Mesenchymal stem cell (in vitro differentiated cells and primary cell): ENCODE measurements at regions not wholly inside any gene's neighbourhood (a gene's known extent, or its start where the extent isn't known, plus 50 kb on each side); places are given as distances from the start of the nearest gene placed in this dataset.
A peak's percentile ranks its signal among the peaks of the same experiment; 100 is the strongest.

ENCODE experiments used
- DNase-seq: peaks from one replicate; pipeline ENCODE4 v3.0.0-alpha.2; 2013
- H2AFZ ChIP-seq: one replicate; pipeline ENCODE4 v1.6.1; 2013; ENCODE audit warnings: low read depth, mild to moderate bottlenecking, control low read depth, inconsistent platforms, low read length, moderate library complexity
- H2AK5ac ChIP-seq: 2 replicates; pipeline ENCODE4 v1.6.1; 2013; ENCODE audit warnings: low read length, moderate library complexity, mild to moderate bottlenecking, inconsistent platforms; ENCODE audit not compliant: severe bottlenecking
- H2BK120ac ChIP-seq: one replicate; pipeline ENCODE4 v1.6.1; 2013; ENCODE audit warnings: low read depth, mild to moderate bottlenecking, inconsistent platforms, low read length, moderate library complexity
- H2BK12ac ChIP-seq, 2 experiments: one replicate each; pipeline ENCODE4 v1.6.1; 2013; ENCODE audit warnings: inconsistent platforms in 2 of 2, low read length in 2 of 2, mild to moderate bottlenecking in 2 of 2, moderate library complexity in 2 of 2, control low read depth in 1 of 2
- H2BK15ac ChIP-seq: one replicate; pipeline ENCODE4 v1.6.1; 2013; ENCODE audit warnings: mild to moderate bottlenecking, low read depth, inconsistent platforms; ENCODE audit not compliant: poor library complexity, severe bottlenecking
- H2BK5ac ChIP-seq: 2 replicates; pipeline ENCODE4 v1.6.1; 2013; ENCODE audit warnings: low read depth, mild to moderate bottlenecking, low read length, control low read depth, inconsistent platforms; ENCODE audit not compliant: poor library complexity, severe bottlenecking
- H3K14ac ChIP-seq, 2 experiments: one replicate each; pipeline ENCODE4 v1.6.1; 2013; ENCODE audit warnings: inconsistent platforms in 2 of 2, low read length in 2 of 2, control low read depth in 1 of 2, mild to moderate bottlenecking in 1 of 2, moderate library complexity in 1 of 2
- H3K18ac ChIP-seq, 2 experiments: one replicate each; pipeline ENCODE4 v1.6.1; 2013; ENCODE audit warnings: inconsistent platforms in 2 of 2, low read length in 2 of 2, control low read depth in 1 of 2, low read depth in 1 of 2, mild to moderate bottlenecking in 1 of 2
- H3K23ac ChIP-seq, 2 experiments: one replicate each; pipeline ENCODE4 v1.6.1; 2013; ENCODE audit warnings: inconsistent platforms in 2 of 2, low read length in 2 of 2, mild to moderate bottlenecking in 2 of 2, moderate library complexity in 2 of 2, control low read depth in 1 of 2
- H3K27ac ChIP-seq: 2 replicates; pipeline ENCODE4 v1.5.1; 2013; ENCODE audit warnings: mild to moderate bottlenecking, moderate library complexity, low read length, control low read depth, inconsistent platforms; ENCODE audit not compliant: poor library complexity, severe bottlenecking
- H3K27me3 ChIP-seq, 2 experiments: 2 replicates each; pipeline versions ENCODE4 v1.6.1 to v1.7.0; 2013; ENCODE audit warnings: low read length in 2 of 2, mild to moderate bottlenecking in 2 of 2, moderate library complexity in 2 of 2, control low read depth in 1 of 2, inconsistent platforms in 1 of 2; ENCODE audit not compliant: control insufficient read depth in 1 of 2, insufficient read depth in 1 of 2
- H3K36me3 ChIP-seq, 2 experiments: 2 replicates each; pipeline versions ENCODE4 v1.6.1 to v1.7.0; 2013; ENCODE audit warnings: low read length in 2 of 2, control low read depth in 1 of 2, inconsistent platforms in 1 of 2, low read depth in 1 of 2, mild to moderate bottlenecking in 1 of 2; ENCODE audit not compliant: insufficient read depth in 2 of 2, control insufficient read depth in 1 of 2
- H3K4ac ChIP-seq, 2 experiments: one replicate each; pipeline ENCODE4 v1.6.1; 2013; ENCODE audit warnings: inconsistent platforms in 2 of 2, low read length in 2 of 2, mild to moderate bottlenecking in 2 of 2, moderate library complexity in 2 of 2, control low read depth in 1 of 2, low read depth in 1 of 2
- H3K4me1 ChIP-seq: 2 replicates; pipeline ENCODE4 v1.6.1; 2013; ENCODE audit warnings: low read depth, low read length, control low read depth; ENCODE audit not compliant: control insufficient read depth, insufficient read depth
- H3K4me2 ChIP-seq: 2 replicates; pipeline ENCODE4 v1.6.1; 2013; ENCODE audit warnings: low read length, mild to moderate bottlenecking, inconsistent platforms; ENCODE audit not compliant: poor library complexity, severe bottlenecking
- H3K4me3 ChIP-seq, 2 experiments: 2 replicates each; pipeline versions ENCODE4 v1.5.1 to v1.7.0; 2013; ENCODE audit warnings: low read length in 2 of 2, mild to moderate bottlenecking in 2 of 2, control low read depth in 1 of 2, low read depth in 1 of 2; ENCODE audit not compliant: insufficient read depth in 1 of 2
- H3K79me1 ChIP-seq: replicated peaks from 2 replicates; pipeline ENCODE4 v1.6.1; 2013; ENCODE audit warnings: mild to moderate bottlenecking, control low read depth, low read length, inconsistent platforms; ENCODE audit not compliant: poor library complexity, severe bottlenecking
- H3K9ac ChIP-seq: 2 replicates; pipeline ENCODE4 v1.7.0; 2013; ENCODE audit warnings: mild to moderate bottlenecking, low read length, moderate library complexity
- H3K9me3 ChIP-seq: 2 replicates; pipeline ENCODE4 v1.7.0; 2013; ENCODE audit warnings: mild to moderate bottlenecking, low read length; ENCODE audit not compliant: control insufficient read depth
- H4K8ac ChIP-seq: one replicate; pipeline ENCODE4 v1.6.1; 2013; ENCODE audit warnings: inconsistent platforms, mild to moderate bottlenecking, low read length, moderate library complexity
- H4K91ac ChIP-seq: one replicate; pipeline ENCODE4 v1.6.1; 2013; ENCODE audit warnings: mild to moderate bottlenecking, low read length, inconsistent platforms
- WGBS: methylation state at CpG from one replicate; pipeline ENCODE4 v1.1.7; 2013; ENCODE audit warnings: mixed read lengths; 5-methylcytosine and 5-hydroxymethylcytosine counted together

- Histone ChIP-seq H2BK120ac (no peak overlapping the region), H4K8ac (no peak overlapping the region), H2BK5ac (no peak overlapping the region), H3K27me3 (no peaks in the 10 kb centered on the region), H3K9ac (no peak overlapping the region), H3K36me3 (no peaks in the 10 kb centered on the region), H3K4me2 (no peak overlapping the region), H3K4ac (no peak overlapping the region), H2AK5ac (no peak overlapping the region), H2AFZ (no peak overlapping the region), H2BK12ac (no peak overlapping the region), H3K4me1 (no peaks in the 10 kb centered on the region), H3K18ac (no peak overlapping the region), H3K4me3 (no peak overlapping the region), H3K79me1 (no peaks in the 10 kb centered on the region), H3K23ac (no peak overlapping the region), H2BK15ac (no peak overlapping the region), H3K14ac (no peak overlapping the region), H4K91ac (no peak overlapping the region), H3K27ac (no peak overlapping the region), H3K9me3 (no peaks in the 10 kb centered on the region)
- 76% methylated on average over 4 of the region's 4 CpGs for WGBS
- DNase-seq, result no peak
Observed at GRCh38 chr11:96961931-96962330, 572.1 kb downstream of the JRKL start.

- H3K4ac ChIP-seq, result no peak overlapping the region
- no peaks in the 10 kb centered on the region for H3K4me1 ChIP-seq
- H2AFZ ChIP-seq, result no peak overlapping the region
- H2BK120ac ChIP-seq, result no peak overlapping the region
- no peak overlapping the region for H3K23ac ChIP-seq
- H3K4me3 ChIP-seq, result no peak overlapping the region
- no peak overlapping the region for H2BK5ac ChIP-seq
- H3K9me3 ChIP-seq, result no peaks in the 10 kb centered on the region
- H2BK12ac ChIP-seq, result no peak overlapping the region
- H4K8ac ChIP-seq, result no peak overlapping the region
- H3K79me1 ChIP-seq, result no peaks in the 10 kb centered on the region
- H2BK15ac ChIP-seq, result no peak overlapping the region
- no peak overlapping the region for H4K91ac ChIP-seq
- H3K18ac ChIP-seq, result no peak overlapping the region
- no peak overlapping the region for H2AK5ac ChIP-seq
- H3K27me3 ChIP-seq, result no peaks in the 10 kb centered on the region
- H3K9ac ChIP-seq, result no peak overlapping the region
- no peaks in the 10 kb centered on the region for H3K36me3 ChIP-seq
- WGBS, result no CpG with 5 or more reads among the region's 2 CpGs
- no peak for DNase-seq
- no peak overlapping the region for H3K4me2 ChIP-seq
- no peak overlapping the region for H3K27ac ChIP-seq
- no peak overlapping the region for H3K14ac ChIP-seq
Observed at GRCh38 chr11:96963375-96963774, 573.6 kb downstream of the JRKL start.

- Histone ChIP-seq H3K4me3 (no peak overlapping the region), H4K8ac (no peak overlapping the region), H2BK5ac (no peak overlapping the region), H3K27me3 (no peaks in the 10 kb centered on the region), H2BK15ac (no peak overlapping the region), H2BK120ac (no peak overlapping the region), H2BK12ac (no peak overlapping the region), H3K23ac (no peak overlapping the region), H2AFZ (no peak overlapping the region), H3K79me1 (no peaks in the 10 kb centered on the region), H2AK5ac (no peak overlapping the region), H3K4me1 (no peaks in the 10 kb centered on the region), H3K14ac (no peak overlapping the region), H3K4ac (no peak overlapping the region), H3K9ac (no peak overlapping the region), H3K36me3 (no peaks in the 10 kb centered on the region), H3K27ac (no peak overlapping the region), H3K9me3 (no peaks in the 10 kb centered on the region), H3K18ac (no peak overlapping the region), H4K91ac (peak overlapping the region; percentile 57), H3K4me2 (no peak overlapping the region)
- 89% methylated on average over 2 of the region's 2 CpGs for WGBS
- DNase-seq, result peak; percentile 28
Observed at GRCh38 chr11:96964661-96965060, 574.8 kb downstream of the JRKL start.

GRCh38 chr11:96967616-96968015 is 577.8 kb downstream of the JRKL start:
- Histone ChIP-seq H3K36me3 (no peaks in the 10 kb centered on the region), H3K14ac (no peak overlapping the region), H3K4ac (no peak overlapping the region)

More at GRCh38 chr11:96967616-96968015, 577.8 kb downstream of the JRKL start:
- H2BK15ac ChIP-seq, result no peak overlapping the region
- H3K9ac ChIP-seq, result no peak overlapping the region
- no peaks in the 10 kb centered on the region for H3K79me1 ChIP-seq
- H2BK5ac ChIP-seq, result no peak overlapping the region
- no peak overlapping the region for H2AK5ac ChIP-seq
- H3K4me1 ChIP-seq, result no peaks in the 10 kb centered on the region
- no peaks in the 10 kb centered on the region for H3K27me3 ChIP-seq
- no peak overlapping the region for H4K8ac ChIP-seq
- H3K4me2 ChIP-seq, result no peak overlapping the region
- WGBS, result 20% methylated on average over 1 of the region's 1 CpG
- no peak overlapping the region for H3K27ac ChIP-seq
- no peak overlapping the region for H2AFZ ChIP-seq
- H2BK12ac ChIP-seq, result no peak overlapping the region
- no peak overlapping the region for H3K4me3 ChIP-seq
- H3K9me3 ChIP-seq, result no peaks in the 10 kb centered on the region
- H3K18ac ChIP-seq, result no peak overlapping the region
- no peak overlapping the region for H3K23ac ChIP-seq
- no peak overlapping the region for H4K91ac ChIP-seq
- peak; percentile 68 for DNase-seq
- no peak overlapping the region for H2BK120ac ChIP-seq
